ENCODE measurements at regions not wholly inside any gene's neighbourhood (a gene's known extent, or its start where the extent isn't known, plus 50 kb on each side); places are given as distances from the start of the nearest gene placed in this dataset.

GRCh38 chr3:110139821-110140220, 802.5 kb upstream of the DPPA4 start (continued):
- TF ChIP-seq, protein P1, sequence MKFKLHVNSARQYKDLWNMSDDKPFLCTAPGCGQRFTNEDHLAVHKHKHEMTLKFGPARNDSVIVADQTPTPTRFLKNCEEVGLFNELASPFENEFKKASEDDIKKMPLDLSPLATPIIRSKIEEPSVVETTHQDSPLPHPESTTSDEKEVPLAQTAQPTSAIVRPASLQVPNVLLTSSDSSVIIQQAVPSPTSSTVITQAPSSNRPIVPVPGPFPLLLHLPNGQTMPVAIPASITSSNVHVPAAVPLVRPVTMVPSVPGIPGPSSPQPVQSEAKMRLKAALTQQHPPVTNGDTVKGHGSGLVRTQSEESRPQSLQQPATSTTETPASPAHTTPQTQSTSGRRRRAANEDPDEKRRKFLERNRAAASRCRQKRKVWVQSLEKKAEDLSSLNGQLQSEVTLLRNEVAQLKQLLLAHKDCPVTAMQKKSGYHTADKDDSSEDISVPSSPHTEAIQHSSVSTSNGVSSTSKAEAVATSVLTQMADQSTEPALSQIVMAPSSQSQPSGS (IDR thresholded peaks at IDR 0.05; ENCODE audit: low read length): no peak
- TF ChIP-seq, protein P2, sequence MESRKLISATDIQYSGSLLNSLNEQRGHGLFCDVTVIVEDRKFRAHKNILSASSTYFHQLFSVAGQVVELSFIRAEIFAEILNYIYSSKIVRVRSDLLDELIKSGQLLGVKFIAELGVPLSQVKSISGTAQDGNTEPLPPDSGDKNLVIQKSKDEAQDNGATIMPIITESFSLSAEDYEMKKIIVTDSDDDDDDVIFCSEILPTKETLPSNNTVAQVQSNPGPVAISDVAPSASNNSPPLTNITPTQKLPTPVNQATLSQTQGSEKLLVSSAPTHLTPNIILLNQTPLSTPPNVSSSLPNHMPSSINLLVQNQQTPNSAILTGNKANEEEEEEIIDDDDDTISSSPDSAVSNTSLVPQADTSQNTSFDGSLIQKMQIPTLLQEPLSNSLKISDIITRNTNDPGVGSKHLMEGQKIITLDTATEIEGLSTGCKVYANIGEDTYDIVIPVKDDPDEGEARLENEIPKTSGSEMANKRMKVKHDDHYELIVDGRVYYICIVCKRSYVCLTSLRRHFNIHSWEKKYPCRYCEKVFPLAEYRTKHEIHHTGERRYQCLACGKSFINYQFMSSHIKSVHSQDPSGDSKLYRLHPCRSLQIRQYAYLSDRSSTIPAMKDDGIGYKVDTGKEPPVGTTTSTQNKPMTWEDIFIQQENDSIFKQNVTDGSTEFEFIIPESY (IDR thresholded peaks at IDR 0.05): no peak
- TF ChIP-seq, protein P3, sequence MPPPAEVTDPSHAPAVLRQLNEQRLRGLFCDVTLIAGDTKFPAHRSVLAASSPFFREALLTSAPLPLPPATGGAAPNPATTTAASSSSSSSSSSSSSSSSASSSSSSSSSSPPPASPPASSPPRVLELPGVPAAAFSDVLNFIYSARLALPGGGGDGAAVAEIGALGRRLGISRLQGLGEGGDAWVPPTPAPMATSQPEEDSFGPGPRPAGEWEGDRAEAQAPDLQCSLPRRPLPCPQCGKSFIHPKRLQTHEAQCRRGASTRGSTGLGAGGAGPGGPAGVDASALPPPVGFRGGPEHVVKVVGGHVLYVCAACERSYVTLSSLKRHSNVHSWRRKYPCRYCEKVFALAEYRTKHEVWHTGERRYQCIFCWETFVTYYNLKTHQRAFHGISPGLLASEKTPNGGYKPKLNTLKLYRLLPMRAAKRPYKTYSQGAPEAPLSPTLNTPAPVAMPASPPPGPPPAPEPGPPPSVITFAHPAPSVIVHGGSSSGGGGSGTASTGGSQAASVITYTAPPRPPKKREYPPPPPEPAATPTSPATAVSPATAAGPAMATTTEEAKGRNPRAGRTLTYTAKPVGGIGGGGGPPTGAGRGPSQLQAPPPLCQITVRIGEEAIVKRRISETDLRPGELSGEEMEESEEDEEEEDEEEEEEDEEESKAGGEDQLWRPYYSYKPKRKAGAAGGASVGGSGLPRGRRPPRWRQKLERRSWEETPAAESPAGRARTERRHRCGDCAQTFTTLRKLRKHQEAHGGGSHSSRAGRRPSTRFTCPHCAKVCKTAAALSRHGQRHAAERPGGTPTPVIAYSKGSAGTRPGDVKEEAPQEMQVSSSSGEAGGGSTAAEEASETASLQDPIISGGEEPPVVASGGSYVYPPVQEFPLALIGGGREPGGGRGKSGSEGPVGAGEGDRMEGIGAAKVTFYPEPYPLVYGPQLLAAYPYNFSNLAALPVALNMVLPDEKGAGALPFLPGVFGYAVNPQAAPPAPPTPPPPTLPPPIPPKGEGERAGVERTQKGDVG (CRISPR knock-in tag; IDR thresholded peaks at IDR 0.05): no peak
- TF ChIP-seq SUZ12 (IDR thresholded peaks at IDR 0.05; ENCODE audit: unreplicated experiment) (no peak), TAF1 (IDR thresholded peaks at IDR 0.05; ENCODE audit: borderline replicate concordance, low read depth, low read length) (no peak), RAD51 (IDR thresholded peaks at IDR 0.05) (no peak), FOS (IDR thresholded peaks at IDR 0.05; ENCODE audit: borderline replicate concordance, extremely low read depth, insufficient read length) (no peak), CEBPB (IDR thresholded peaks at IDR 0.05; ENCODE audit: borderline replicate concordance in 1 of 2, low read depth in 2 of 2, low read length in 2 of 2) (no peak), BCL11A (IDR thresholded peaks at IDR 0.05; ENCODE audit: low read depth, low read length) (no peak), YBX1 (IDR thresholded peaks at IDR 0.05) (no peak), ZNF622 (IDR thresholded peaks at IDR 0.05) (no peak), ZBED1 (IDR thresholded peaks at IDR 0.05; ENCODE audit: borderline replicate concordance) (no peak)

All from GM12878 (cell line).